C4-2B (cell line): ENCODE measurements at regions not wholly inside any gene's neighbourhood (a gene's known extent, or its start where the extent isn't known, plus 50 kb on each side); places are given as distances from the start of the nearest gene placed in this dataset.
"Not testable (repeated sequence)": the region's sequence is repeated elsewhere in the genome, so short reads cannot be mapped to it uniquely, and the experiment has no call there.

Experiments used
- H3K27ac ChIP-seq: fragments of 450-650 bp; 2 replicates; pipeline ENCODE4 v1.5.1; 2017
- CTCF ChIP-seq: fragments of 450-650 bp; conservative IDR thresholded peaks from 2 replicates; pipeline ENCODE4 v1.5.1; 2017; ENCODE audit warnings: mild to moderate bottlenecking
- ZFX ChIP-seq: fragments of 450-650 bp; IDR thresholded peaks from 2 replicates; pipeline ENCODE4 v1.6.1; 2017

- TF ChIP-seq ZFX (no peak), CTCF (no peak)
- H3K27ac ChIP-seq: no peak overlapping the region
Observed at GRCh38 chr10:121134711-121135110, 283.5 kb downstream of the WDR11 start.

GRCh38 chr10:121135512-121135911 lies 284.4 kb downstream of the WDR11 start:
- H3K27ac ChIP-seq: no peak overlapping the region
- TF ChIP-seq CTCF (no peak), ZFX (no peak)

- H3K27ac ChIP-seq: no peak overlapping the region
- no peak for TF ChIP-seq CTCF
- TF ChIP-seq ZFX: no peak
Observed at GRCh38 chr10:121137533-121137932, 286.4 kb downstream of the WDR11 start.

GRCh38 chr10:121138112-121138860 lies 287.1 kb downstream of the WDR11 start:
- no peak for TF ChIP-seq ZFX
- no peak for TF ChIP-seq CTCF
- H3K27ac ChIP-seq: no peak overlapping the region

GRCh38 chr10:121138918-121139317 lies 287.8 kb downstream of the WDR11 start:
- TF ChIP-seq ZFX (no peak), CTCF (no peak)
- no peak overlapping the region for H3K27ac ChIP-seq

GRCh38 chr10:121145802-121146395 lies 294.7 kb downstream of the WDR11 start:
- not testable (repeated sequence) for H3K27ac ChIP-seq

GRCh38 chr10:121148921-121149320 lies 297.8 kb downstream of the WDR11 start:
- TF ChIP-seq CTCF (no peak), ZFX (no peak)
- H3K27ac ChIP-seq: no peak overlapping the region

GRCh38 chr10:121152033-121152432 lies 300.9 kb downstream of the WDR11 start:
- no peak for TF ChIP-seq CTCF
- TF ChIP-seq ZFX: no peak
- H3K27ac ChIP-seq: no peak overlapping the region
